Hematopoietic multipotent progenitor cell (in vitro differentiated cells): ENCODE measurements at regions not wholly inside any gene's neighbourhood (a gene's known extent, or its start where the extent isn't known, plus 50 kb on each side); places are given as distances from the start of the nearest gene placed in this dataset.

Experiments
- DNase-seq, 3 donors: peaks; one replicate each; pipeline ENCODE4 v3.0.0-alpha.2; 2011 to 2015; ENCODE audit warnings: low read depth in 2 of 3, low spot score in 2 of 3

DNA sequence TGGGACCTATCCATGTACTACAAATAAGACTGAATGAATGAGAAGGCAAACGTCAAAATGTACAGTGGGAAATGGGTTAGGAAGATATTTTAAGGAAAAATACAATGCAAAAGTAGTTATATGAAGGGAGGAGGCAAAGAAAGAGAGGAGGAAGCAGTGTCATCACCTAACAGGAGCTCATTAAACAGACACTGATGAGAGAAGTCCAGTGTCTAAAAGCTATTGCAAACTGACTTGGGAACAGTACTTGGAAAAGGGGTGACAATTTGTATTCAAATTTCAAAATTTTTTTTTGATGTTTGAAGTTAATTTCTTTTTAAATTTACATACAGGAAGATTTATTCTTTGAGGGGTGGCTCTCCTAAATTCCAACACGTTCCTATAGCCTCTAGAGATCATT lies 143.5 kb upstream of the NOX3 start:
- DNase-seq: no peak

- DNase-seq: peak in 2 of 3 donors; percentile 9 to 57
These were observed 139.6 kb upstream of the NOX3 start for GRCh38 chr6:155595284-155595683.

- no peak for DNase-seq
These were observed 136.1 kb upstream of the NOX3 start for GRCh38 chr6:155591741-155592140.

- DNase-seq: no peak
These were observed 133.6 kb upstream of the NOX3 start for GRCh38 chr6:155589190-155589589.

DNA sequence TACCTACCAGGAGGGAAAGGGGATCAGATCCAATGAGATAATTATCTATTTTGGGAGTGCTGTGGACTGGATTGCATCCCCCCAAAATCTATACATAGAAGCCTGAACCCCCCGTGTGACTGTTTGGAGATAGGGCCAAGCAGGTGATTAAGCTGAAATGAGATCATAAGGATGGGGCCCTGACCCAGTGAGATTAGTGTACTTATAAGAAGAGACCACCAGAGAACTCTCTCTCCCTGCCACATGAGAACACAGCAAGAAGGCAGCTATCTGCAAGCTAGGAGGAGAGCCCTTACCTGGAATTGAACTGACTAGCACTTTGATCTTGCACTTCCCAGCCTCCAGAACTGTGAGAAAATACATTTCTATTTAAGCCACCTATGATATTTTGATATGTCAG lies 132.2 kb upstream of the NOX3 start:
- DNase-seq: no peak

GRCh38 chr6:155586090-155586489 lies 130.5 kb upstream of the NOX3 start:
- DNase-seq: peak in 1 of 3 donors; percentile 3

- no peak for DNase-seq
These were observed 128.4 kb upstream of the NOX3 start for GRCh38 chr6:155584006-155584405.

- DNase-seq: no peak
These were observed 126.7 kb upstream of the NOX3 start for GRCh38 chr6:155582016-155582991.

DNA sequence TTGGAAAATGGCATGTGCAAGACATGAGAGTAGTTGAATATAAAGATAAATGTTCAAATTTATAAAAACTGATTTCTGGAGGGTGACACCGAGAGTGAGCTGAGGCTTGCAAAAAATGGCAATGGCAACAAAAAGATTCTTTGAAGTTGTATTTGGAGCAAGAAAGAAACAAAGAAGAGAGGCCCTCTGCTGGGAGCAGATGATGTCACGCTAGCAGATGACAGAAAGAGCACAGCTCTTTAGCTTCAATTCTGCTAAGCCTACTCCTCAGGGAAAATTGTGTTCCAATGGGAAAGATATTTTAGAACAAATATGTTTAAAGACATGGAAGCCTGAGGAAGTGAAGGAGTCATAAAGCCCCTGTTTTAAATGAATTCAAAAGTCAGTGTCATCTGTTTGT lies 125.3 kb upstream of the NOX3 start:
- no peak for DNase-seq

DNA sequence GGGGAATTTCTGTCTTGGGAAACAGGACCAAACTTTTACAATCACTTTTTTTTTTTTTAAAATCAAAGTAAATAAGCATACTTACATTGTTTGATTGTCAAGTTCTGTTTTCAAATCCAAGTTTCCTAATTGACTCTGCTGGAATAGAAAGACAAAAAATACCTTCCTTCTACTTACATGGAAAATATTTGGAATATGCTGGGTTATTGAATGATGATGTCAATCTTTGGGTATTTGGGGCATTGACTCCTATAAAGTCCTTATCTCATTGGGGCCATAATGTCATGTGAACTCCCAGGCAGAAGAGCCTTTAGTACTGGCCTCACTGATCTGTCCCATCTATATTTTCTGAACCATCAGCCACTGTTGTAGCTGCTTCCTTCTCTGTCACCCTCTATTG lies 122.6 kb upstream of the NOX3 start:
- DNase-seq: no peak

GRCh38 chr6:155561966-155562364 lies 106.3 kb upstream of the NOX3 start:
- no peak for DNase-seq

DNA sequence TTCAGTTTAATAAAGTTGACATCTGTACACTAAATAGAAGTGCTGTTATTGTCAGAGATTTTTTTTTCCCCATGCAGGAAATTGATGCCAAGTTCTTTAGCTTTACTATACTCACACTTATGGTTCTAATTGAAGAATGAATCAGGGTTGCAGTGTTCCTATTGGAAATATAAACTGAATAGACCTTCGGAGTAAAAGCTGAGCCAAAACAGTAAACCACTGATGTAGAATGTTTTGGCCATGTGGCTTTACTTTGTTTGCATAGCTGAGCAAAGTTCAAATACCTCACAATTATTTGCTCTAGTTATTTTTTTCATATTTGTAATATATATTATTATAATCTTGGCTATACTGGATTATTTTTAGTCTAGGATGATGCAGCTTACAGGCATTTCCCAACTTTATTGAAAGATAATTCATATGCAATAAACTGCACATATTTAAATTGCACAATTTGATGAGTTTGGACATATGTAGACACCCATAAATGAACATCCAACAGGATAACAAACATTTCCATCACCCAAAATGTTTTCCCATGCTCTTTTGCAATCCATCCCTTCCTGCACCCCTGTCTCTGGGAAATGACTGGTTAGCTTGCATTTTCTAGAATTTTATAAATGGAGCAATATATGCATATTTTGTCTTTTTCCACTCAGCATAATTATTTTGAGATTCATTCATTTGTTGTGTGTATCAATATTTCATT lies 105.8 kb upstream of the NOX3 start:
- no peak for DNase-seq

- DNase-seq: no peak
These were observed 94.3 kb upstream of the NOX3 start for GRCh38 chr6:155549928-155550327.

DNA sequence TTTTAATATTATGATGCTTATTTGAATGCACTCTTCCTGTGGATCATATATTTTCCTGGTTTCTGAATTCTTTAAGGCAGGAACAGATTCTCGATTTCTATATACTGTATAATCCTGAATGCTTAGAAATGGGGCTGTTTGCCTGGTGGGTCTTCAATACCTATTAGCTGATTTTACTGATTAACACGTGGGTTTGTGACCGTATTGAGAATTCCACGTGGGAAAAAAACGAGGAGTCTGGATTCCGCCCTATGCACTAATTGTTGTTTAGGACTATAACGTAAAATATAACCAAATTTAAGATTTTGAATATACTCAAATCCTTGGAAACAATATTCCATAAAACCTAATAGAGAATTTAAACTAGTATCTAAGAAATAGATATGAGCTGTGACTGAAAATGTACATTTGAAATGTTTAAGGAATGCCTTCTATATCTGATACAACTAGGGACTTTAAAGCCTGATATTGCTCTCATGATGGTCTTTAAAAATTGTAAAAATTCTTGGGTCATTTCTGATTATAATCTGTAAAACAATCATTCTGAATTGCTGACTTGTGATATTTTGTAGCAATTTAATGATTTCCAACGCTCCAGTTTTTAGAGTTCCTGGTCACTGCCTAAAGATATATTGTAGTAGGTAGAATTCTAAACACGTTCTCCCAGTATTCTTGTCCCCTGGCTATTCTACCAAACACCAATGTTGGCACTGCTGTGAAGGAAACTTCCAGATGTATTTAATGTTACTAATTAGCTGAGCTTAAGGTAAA lies 93.6 kb upstream of the NOX3 start:
- no peak for DNase-seq

- no peak for DNase-seq
These were observed 92.9 kb upstream of the NOX3 start for GRCh38 chr6:155548576-155548975.

- DNase-seq: no peak
These were observed 89.0 kb upstream of the NOX3 start for GRCh38 chr6:155544677-155545076.

DNA sequence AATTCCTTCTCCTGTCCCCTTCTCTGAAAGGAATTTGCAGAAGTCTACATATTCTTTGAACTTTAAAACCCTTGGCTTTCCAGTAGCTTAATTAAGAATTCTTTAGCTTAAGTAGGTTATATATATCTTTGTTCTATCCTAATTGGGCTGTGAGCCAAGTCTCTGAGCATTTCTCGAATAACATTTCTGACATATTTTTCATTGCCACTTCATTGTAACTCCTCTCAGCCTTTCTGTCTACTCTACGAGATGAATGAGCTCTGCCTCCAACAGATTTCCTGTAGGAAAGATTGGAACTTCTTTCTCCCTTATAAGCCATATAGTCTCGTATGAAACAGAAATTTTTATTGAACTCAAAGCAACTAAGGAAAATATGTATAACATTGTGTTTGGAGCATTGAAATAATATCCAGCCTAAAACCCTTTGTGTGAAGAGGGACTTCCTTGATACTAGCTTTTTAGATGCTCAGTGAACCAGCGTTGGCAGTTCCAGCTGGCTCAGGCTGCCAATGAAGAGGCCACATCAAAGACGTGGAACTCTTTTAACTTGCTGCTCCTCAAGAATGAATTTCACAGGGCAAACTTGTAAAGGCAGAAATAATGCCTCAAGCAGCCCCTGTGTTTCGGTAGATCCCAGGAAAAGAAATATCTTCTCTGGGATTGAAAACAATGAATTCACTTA lies 87.7 kb upstream of the NOX3 start:
- no peak for DNase-seq

DNA sequence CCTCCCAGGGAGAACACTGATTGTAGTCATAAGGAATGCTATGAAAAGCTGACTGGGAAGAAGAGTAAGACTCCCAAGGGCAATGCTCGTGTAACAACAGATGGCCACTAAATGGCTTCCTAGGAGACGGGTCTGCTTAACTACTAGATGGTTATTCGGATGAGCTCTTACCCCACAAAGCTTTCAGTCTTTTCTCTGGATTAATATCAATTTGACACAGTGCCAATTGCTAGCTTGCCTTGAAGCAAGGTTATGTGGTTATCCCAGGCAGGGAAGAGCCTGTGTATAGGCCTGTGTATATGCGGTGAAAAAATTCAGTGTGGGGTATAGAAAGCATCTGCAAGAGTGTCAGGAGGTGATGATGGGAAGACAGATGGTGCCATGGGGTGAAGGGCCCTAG lies 86.4 kb upstream of the NOX3 start:
- DNase-seq: no peak

DNA sequence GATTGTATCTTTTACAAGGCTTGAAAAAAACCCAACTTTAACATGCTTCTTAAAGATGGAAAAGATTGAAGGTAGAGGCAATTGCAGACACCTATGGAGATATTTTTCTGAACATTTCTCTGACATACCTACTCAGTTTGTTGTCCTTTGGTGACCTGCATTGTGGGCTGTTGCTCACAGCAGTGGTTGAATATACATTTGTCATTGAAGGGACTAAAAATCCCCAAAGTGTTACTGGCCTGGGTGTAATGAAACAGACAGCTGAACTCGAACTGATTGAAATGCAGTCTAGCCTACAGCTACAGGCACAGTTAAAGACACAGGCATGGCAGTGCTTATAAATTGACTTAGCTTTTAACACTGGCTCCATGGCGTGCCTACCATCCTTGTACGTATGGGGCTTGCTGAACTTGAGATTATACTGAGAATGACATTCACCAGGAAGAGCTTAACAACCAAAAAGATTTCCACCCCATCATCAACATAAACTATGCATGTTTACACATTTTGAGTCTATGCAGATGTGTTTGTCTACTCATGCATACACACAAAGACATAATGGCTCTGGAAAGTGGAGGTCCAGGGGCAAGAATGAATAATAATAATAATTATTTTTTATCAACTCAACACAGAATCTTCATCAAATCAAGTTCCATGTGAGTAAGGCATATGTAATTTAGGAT lies 83.2 kb upstream of the NOX3 start:
- DNase-seq: no peak

DNA sequence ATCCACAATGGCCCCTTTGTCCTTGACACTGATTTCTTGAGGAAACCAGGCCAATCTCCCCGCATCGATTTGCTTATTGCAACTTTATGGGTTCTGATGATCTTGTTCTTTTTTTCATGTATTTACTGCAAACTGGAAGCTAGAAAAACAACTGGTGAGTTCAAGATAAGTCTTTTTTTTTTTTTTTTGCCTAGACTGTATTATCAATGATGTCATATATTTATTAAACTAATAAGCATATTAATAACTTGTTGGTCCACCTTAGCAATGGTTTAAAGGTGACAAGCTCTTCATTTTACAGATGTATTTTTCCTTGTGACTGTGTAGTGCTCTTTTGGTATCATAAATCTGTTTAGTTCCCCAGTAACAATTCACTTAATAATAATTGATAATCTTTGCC lies 79.0 kb upstream of the NOX3 start:
- DNase-seq: no peak
